GM10266 (cell line): ENCODE measurements at regions not wholly inside any gene's neighbourhood (a gene's known extent, or its start where the extent isn't known, plus 50 kb on each side); places are given as distances from the start of the nearest gene placed in this dataset.

ENCODE experiments used
- DNase-seq: peaks from one replicate; pipeline ENCODE4 v3.0.0; 2012; ENCODE audit errors: extremely low spot score
- CTCF ChIP-seq: IDR thresholded peaks from 2 replicates; pipeline ENCODE4 v1.5.1; 2012; ENCODE audit warnings: mild to moderate bottlenecking, low read depth; ENCODE audit not compliant: control insufficient read depth, insufficient read depth; ENCODE audit errors: missing control alignments

- no peak for DNase-seq
- TF ChIP-seq CTCF: no peak
Measured at GRCh38 chr1:72845381-72845780, 563.0 kb upstream of the NEGR1 start.

- no peak for TF ChIP-seq CTCF
- DNase-seq: no peak
Measured at GRCh38 chr1:72837781-72838180, 555.4 kb upstream of the NEGR1 start.

- no peak for DNase-seq
Measured at GRCh38 chr1:72830606-72831390, 548.5 kb upstream of the NEGR1 start.

GRCh38 chr1:72827278-72827677 is 544.9 kb upstream of the NEGR1 start:
- TF ChIP-seq CTCF: no peak
- no peak for DNase-seq

More at GRCh38 chr1:72830606-72831390, 548.5 kb upstream of the NEGR1 start:
- TF ChIP-seq CTCF: no peak

- TF ChIP-seq CTCF: no peak
- DNase-seq: no peak
Measured at GRCh38 chr1:72804541-72804940, 522.2 kb upstream of the NEGR1 start.

GRCh38 chr1:72781038-72781437 is 498.7 kb upstream of the NEGR1 start:
- TF ChIP-seq CTCF: no peak

GRCh38 chr1:72780212-72780611 is 497.9 kb upstream of the NEGR1 start:
- no peak for DNase-seq
- no peak for TF ChIP-seq CTCF

More at GRCh38 chr1:72781038-72781437, 498.7 kb upstream of the NEGR1 start:
- DNase-seq: no peak
